NAMALWA (cell line): ENCODE measurements at regions not wholly inside any gene's neighbourhood (a gene's known extent, or its start where the extent isn't known, plus 50 kb on each side); places are given as distances from the start of the nearest gene placed in this dataset.
A peak's percentile ranks its signal among the peaks of the same experiment; 100 is the strongest.

Experiments used
- DNase-seq: peaks from one replicate; pipeline ENCODE4 v3.0.0-alpha.2; 2015; ENCODE audit warnings: low spot score

DNA sequence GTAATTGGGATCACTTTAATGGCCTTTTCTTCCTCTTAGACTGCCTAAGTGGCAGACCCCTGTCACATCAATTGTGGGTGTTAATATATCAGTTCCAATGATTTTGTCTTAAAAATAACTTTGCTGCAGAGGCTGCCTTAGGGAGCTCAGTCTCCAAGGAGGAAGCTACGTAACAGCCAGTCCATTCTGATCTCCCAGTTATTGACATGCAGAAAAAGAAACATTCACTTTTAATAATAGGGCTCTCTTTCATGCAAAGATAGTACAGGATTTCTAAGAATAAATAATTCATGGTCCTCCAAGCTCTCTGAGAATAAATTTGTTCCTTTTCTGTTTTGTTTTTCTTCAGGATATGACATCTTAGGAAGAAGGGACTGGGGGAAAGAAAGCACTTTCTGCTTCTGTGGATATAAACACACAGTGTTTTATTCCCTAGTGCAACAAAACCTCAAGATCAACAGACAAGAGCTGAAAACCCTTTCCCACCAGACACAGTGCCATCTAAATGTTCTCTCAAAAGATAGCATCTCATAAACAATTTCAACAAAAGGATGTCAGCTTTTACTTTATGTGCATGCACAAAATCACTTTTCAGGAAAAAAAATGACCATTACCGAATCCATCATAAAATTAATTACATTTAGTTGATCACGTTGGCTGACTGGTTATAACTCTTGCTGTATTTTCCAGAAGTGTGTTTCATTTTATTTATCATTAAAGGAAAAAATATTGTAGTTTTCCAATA, 372.4 kb upstream of the SLC7A11 start:
- DNase-seq: no peak

GRCh38 chr4:138612428-138612827, 370.3 kb upstream of the SLC7A11 start:
- DNase-seq: no peak

GRCh38 chr4:138611721-138612120, 369.6 kb upstream of the SLC7A11 start:
- no peak for DNase-seq

DNA sequence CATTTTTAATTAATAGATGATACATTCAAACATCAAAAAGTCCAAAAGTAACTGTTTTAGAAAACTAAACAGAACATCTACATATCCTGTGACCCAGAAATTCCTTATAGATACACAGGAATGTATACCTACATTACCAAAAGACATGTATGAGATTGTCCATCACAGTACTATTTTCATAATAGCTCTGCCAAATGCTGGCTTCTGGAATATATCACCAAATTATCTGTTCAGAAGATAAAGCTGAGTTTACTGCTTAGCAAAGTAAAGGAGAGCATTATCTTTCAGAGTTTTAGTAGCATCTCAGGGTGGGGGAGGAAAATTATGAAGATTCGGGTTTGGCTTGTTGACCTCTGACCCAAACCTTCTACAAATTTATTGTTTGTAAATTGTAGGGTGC, 368.9 kb upstream of the SLC7A11 start:
- DNase-seq: no peak

DNA sequence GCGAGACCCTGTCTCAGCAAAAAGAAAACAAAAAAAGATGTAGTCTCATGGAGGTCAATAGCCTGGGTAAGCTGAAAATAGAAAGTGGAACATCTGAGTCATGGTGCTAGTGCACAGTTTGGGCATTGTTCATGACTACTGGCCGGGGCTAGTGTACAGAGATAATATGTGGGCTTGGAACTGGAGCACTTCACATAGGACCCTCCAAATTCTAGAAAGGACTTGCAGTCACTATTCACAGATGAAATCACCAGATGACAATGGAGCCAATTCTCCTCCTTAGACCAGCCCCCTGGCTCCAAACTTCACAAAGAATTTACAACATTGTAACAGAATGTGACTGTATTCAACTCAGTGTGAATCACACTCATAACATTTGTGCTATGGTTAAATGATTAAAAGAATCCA, 367.8 kb upstream of the SLC7A11 start:
- no peak for DNase-seq

- DNase-seq: no peak
These were observed 362.4 kb upstream of the SLC7A11 start for GRCh38 chr4:138604556-138604955.

GRCh38 chr4:138602664-138603063, 360.5 kb upstream of the SLC7A11 start:
- DNase-seq: no peak

- no peak for DNase-seq
These were observed 357.8 kb upstream of the SLC7A11 start for GRCh38 chr4:138599965-138600364.

- no peak for DNase-seq
These were observed 356.1 kb upstream of the SLC7A11 start for GRCh38 chr4:138598226-138598625.

DNA sequence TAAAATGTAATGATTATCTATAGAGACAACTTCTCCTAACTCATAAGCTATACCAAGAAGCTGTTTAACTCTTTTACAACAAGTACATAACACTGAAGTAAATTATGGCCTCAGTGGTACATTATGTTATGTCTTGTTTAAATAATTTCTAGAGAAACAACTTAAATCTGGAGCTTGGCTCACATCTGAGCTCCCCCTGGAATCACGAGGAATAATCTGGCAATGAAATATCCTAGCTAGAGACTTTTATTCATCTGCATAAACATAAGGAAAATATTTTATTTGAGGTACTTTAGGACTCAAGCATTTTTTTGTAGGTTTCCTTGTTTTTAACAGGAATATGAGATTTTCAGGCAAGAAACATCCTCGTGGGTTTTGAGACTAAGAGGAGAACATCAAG, 354.7 kb upstream of the SLC7A11 start:
- DNase-seq: no peak

DNA sequence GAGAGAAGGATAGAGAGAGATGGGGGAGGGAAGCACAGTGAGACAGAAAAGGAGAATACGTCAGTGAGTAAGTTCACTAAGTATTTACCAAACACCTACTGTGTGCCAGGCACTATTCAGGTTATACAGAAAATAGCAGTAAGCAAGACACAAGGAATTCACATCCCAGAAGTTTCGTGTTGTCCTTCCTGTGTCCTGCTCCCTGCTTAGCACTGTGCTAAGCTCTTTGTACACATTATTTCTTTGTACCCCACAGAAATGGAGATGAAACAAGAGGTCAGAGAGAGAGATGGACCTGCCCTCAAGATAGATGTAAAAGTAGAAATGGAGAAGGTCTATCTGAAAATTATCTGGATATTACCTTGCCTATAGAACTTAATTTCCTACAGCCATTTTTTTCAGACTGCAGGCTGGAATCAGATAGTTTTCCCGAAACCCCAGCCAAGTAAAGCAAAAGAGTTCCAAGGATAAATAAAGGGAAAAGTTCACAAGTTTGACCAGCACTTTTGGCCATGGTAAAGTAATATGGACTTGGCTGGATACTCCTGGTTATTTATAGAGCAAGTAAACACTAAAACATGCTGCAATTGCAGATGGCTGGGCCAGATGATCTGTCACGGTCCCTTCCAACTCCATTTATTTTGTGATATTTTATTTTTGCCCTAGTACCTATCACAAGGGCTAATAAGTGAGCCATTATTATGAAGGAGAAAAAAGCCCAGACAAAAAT, 353.7 kb upstream of the SLC7A11 start:
- DNase-seq: no peak

DNA sequence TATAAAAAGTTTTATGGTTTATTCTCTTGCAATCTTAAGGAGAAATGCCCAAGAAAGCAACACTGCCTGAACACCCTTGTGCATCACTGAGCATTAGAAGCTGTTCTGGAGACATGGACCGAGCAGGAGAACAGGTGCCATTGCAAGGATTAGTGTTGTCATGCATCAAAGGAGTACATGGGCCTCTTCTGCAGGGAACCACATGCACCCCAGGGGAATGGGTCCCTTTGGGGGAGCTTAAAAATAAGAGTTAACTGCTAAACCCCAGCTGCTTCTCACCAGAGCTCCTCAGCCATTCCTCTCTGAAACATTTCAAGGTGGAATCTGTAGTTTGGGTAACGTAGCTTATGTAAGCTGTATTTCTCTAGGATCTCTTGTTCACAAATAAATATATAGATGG, 353.0 kb upstream of the SLC7A11 start:
- DNase-seq: peak; percentile 37

GRCh38 chr4:138592796-138593195, 350.6 kb upstream of the SLC7A11 start:
- no peak for DNase-seq

GRCh38 chr4:138591808-138592207, 349.7 kb upstream of the SLC7A11 start:
- DNase-seq: no peak

- DNase-seq: no peak
These were observed 346.4 kb upstream of the SLC7A11 start for GRCh38 chr4:138588501-138588900.

DNA sequence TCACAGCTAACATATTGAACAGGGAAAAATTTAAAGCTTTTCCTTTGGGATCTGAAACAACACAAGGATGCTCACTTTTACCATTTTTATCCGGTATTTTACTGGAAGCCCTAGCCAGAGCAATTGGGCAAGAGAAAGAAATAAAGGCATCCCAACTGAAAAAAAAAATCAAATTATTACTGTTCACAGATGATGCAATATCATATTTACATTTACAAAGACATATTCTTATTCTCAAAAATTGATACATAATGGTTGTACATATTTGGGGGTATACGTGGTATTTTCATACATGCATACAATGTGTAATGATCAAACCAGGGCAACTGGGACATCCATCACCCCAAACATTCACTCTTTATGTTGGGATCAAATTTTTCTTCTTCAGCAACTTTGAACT, 337.0 kb upstream of the SLC7A11 start:
- DNase-seq: no peak

DNA sequence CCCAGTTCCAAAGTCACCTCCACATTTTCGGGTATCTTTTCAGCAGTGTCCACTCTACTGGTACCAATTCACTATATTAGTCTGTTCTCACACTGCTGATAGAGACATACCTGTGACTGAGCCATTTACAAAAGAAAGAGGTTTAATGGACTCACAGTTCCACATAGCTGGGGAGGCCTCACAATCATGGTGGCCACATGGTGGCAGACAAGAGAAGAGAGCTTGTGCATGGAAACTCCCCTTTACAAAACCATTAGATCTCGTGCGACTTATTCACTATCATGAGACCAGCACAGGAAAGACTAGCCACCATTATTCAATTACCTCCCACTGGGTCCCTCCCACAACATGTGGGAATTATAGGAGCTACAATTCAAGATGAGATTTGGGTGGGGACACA, 335.7 kb upstream of the SLC7A11 start:
- DNase-seq: peak; percentile 43

- no peak for DNase-seq
These were observed 335.0 kb upstream of the SLC7A11 start for GRCh38 chr4:138577145-138577544.

DNA sequence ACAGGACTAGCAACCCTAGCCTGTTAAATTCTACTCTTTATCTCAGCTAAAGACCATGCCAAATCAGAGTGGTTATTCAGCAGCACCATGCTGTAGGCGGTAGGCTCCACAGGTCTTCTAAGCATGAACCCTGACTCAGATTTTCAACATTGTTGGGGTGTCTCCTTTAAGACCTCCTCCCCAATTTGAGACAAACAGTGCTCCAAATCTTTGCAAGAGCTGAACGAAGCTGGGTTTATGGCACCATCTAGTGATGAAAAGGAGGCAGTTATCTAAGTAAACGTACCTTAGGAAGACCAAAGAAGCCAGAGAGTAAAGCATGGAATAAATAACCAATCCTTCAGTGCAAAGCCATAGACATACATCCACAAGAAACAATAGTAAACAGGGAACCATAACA, 334.5 kb upstream of the SLC7A11 start:
- peak; percentile 64 for DNase-seq

DNA sequence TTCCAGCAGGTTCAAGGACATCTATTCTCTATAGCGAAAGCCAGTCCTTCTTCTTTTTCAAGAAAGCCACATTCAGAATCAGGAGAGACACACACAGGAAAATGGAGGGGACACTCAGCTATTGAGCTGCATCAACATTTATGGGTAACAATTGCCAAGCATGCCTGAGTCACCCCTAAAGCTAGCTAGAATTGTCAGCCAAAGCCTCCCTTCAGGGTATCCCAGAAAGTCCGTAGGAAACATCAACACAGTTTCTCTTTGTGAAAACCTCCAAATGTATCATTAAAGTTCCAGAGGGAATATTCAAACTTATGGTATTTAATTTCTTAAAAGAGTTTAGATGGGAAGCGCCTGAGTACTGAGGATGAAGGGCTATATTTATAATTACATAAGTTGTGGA, 331.1 kb upstream of the SLC7A11 start:
- no peak for DNase-seq

DNA sequence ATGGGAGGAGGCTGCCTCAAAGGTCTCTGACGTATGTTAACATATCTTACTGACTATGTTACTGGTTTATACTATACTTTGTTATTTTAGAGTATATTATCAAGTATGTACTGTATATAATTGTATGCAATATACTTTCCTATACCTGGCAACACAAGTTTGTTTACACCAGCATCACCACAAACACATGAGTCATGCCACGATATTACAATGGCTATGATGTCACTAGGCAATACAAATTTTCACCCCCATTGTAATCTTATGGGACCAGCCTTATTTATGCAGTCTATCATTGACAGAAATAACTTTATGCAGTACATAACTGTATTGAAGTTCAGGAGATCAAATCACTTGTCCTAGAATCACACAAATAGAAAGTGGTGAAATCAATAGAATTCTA, 329.9 kb upstream of the SLC7A11 start:
- no peak for DNase-seq

GRCh38 chr4:138567696-138568095, 325.5 kb upstream of the SLC7A11 start:
- DNase-seq: no peak

GRCh38 chr4:138565576-138565975, 323.4 kb upstream of the SLC7A11 start:
- no peak for DNase-seq

DNA sequence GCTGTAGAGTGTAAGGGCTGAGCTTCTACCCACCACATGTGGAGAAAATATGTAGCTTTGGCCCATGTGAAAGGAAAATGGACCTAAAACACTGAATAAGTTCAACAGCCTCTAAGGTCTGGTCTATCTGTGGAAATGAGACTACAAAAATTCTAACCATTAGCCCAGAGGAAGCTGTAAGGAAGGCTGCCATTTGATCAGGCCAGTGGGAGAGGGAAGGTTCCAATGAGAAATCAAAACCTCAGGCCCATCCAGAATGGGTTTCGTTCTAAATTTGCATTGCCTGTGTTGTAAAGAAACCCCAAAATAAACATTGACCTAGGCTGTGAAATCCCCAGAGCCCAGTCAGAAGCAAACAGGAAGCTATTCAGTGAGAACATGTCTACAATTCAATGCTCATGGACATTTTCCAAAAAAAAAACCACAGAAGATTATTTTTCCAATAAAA, 320.4 kb upstream of the SLC7A11 start:
- DNase-seq: peak; percentile 5
